Activated T-cell treated with anti-CD3 and anti-CD28 coated beads, Interleukin-2, amount 50 U/mL, for 24 hours (primary cell): ENCODE measurements at regions not wholly inside any gene's neighbourhood (a gene's known extent, or its start where the extent isn't known, plus 50 kb on each side); places are given as distances from the start of the nearest gene placed in this dataset.

Experiments used
- DNase-seq: peaks from one replicate; pipeline ENCODE4 v3.0.0-alpha.2; 2020
- H3K27ac Mint-ChIP-seq: 2 replicates; pipeline ENCODE4 v1.8.0; 2020; ENCODE audit warnings: mild to moderate bottlenecking, mixed read lengths
- H3K27me3 Mint-ChIP-seq: 2 replicates; pipeline ENCODE4 v1.8.0; 2020; ENCODE audit warnings: mixed read lengths
- H3K36me3 Mint-ChIP-seq: 2 replicates; pipeline ENCODE4 v1.8.0; 2020; ENCODE audit warnings: low read depth, mixed read lengths
- H3K4me1 Mint-ChIP-seq: 2 replicates; pipeline ENCODE4 v1.8.0; 2020; ENCODE audit warnings: low read depth, mixed read lengths
- H3K4me3 Mint-ChIP-seq: 2 replicates; pipeline ENCODE4 v1.8.0; 2020; ENCODE audit warnings: mild to moderate bottlenecking, moderate library complexity, mixed read lengths
- H3K9me3 Mint-ChIP-seq: 2 replicates; pipeline ENCODE4 v1.8.0; 2020; ENCODE audit warnings: mixed read lengths

- no peaks in the 10 kb centered on the region for H3K27me3 Mint-ChIP-seq
- no peak overlapping the region for H3K27ac Mint-ChIP-seq
- no peaks in the 10 kb centered on the region for H3K36me3 Mint-ChIP-seq
- peaks cover 21% of the 10 kb centered on the region for H3K9me3 Mint-ChIP-seq
- H3K4me3 Mint-ChIP-seq, result no peak overlapping the region
- no peaks in the 10 kb centered on the region for H3K4me1 Mint-ChIP-seq
- no peak for DNase-seq
These were observed 251.0 kb upstream of the MTPN start for GRCh38 chr7:136228171-136228570.

- H3K27me3 Mint-ChIP-seq, result no peaks in the 10 kb centered on the region
- no peak overlapping the region for H3K4me3 Mint-ChIP-seq
- peaks cover 3% of the 10 kb centered on the region for H3K36me3 Mint-ChIP-seq
- H3K27ac Mint-ChIP-seq, result no peak overlapping the region
- peaks cover 4% of the 10 kb centered on the region for H3K9me3 Mint-ChIP-seq
- no peaks in the 10 kb centered on the region for H3K4me1 Mint-ChIP-seq
- DNase-seq, result no peak
These were observed 237.2 kb upstream of the MTPN start for GRCh38 chr7:136214356-136214755.

GRCh38 chr7:136213012-136213411 lies 235.9 kb upstream of the MTPN start:
- no peak overlapping the region for H3K4me3 Mint-ChIP-seq
- no peak for DNase-seq
- H3K4me1 Mint-ChIP-seq, result no peaks in the 10 kb centered on the region
- H3K9me3 Mint-ChIP-seq, result peaks cover 3% of the 10 kb centered on the region
- no peaks in the 10 kb centered on the region for H3K27me3 Mint-ChIP-seq
- peaks cover 4% of the 10 kb centered on the region for H3K36me3 Mint-ChIP-seq
- no peak overlapping the region for H3K27ac Mint-ChIP-seq

- no peaks in the 10 kb centered on the region for H3K27me3 Mint-ChIP-seq
- peaks cover 7% of the 10 kb centered on the region for H3K36me3 Mint-ChIP-seq
- H3K4me3 Mint-ChIP-seq, result no peak overlapping the region
- H3K4me1 Mint-ChIP-seq, result no peaks in the 10 kb centered on the region
- DNase-seq, result no peak
- H3K9me3 Mint-ChIP-seq, result peaks cover under 1% of the 10 kb centered on the region
- no peak overlapping the region for H3K27ac Mint-ChIP-seq
These were observed 233.5 kb upstream of the MTPN start for GRCh38 chr7:136210664-136211063.

GRCh38 chr7:136210079-136210478 lies 232.9 kb upstream of the MTPN start:
- Mint-ChIP-seq H3K4me3 (no peak overlapping the region), H3K4me1 (no peaks in the 10 kb centered on the region), H3K27me3 (no peaks in the 10 kb centered on the region), H3K9me3 (no peaks in the 10 kb centered on the region), H3K36me3 (peaks cover 7% of the 10 kb centered on the region), H3K27ac (no peak overlapping the region)
- no peak for DNase-seq

- H3K36me3 Mint-ChIP-seq, result peaks cover 7% of the 10 kb centered on the region
- H3K27ac Mint-ChIP-seq, result no peak overlapping the region
- no peaks in the 10 kb centered on the region for H3K27me3 Mint-ChIP-seq
- no peaks in the 10 kb centered on the region for H3K9me3 Mint-ChIP-seq
- H3K4me3 Mint-ChIP-seq, result no peak overlapping the region
- no peak for DNase-seq
- no peaks in the 10 kb centered on the region for H3K4me1 Mint-ChIP-seq
These were observed 228.8 kb upstream of the MTPN start for GRCh38 chr7:136205956-136206355.

GRCh38 chr7:136198168-136198567 lies 221.0 kb upstream of the MTPN start:
- peaks cover 36% of the 10 kb centered on the region for H3K9me3 Mint-ChIP-seq
- no peaks in the 10 kb centered on the region for H3K27me3 Mint-ChIP-seq
- no peak overlapping the region for H3K4me3 Mint-ChIP-seq
- H3K27ac Mint-ChIP-seq, result no peak overlapping the region
- DNase-seq, result no peak
- H3K36me3 Mint-ChIP-seq, result no peaks in the 10 kb centered on the region
- H3K4me1 Mint-ChIP-seq, result no peaks in the 10 kb centered on the region

GRCh38 chr7:136194878-136195277 lies 217.7 kb upstream of the MTPN start:
- Mint-ChIP-seq H3K9me3 (peaks cover 35% of the 10 kb centered on the region), H3K36me3 (no peaks in the 10 kb centered on the region), H3K27ac (no peak overlapping the region), H3K4me1 (no peaks in the 10 kb centered on the region), H3K4me3 (no peak overlapping the region), H3K27me3 (no peaks in the 10 kb centered on the region)
- no peak for DNase-seq

- Mint-ChIP-seq H3K27ac (no peak overlapping the region), H3K36me3 (no peaks in the 10 kb centered on the region), H3K4me3 (no peak overlapping the region), H3K9me3 (peaks cover 25% of the 10 kb centered on the region), H3K27me3 (no peaks in the 10 kb centered on the region), H3K4me1 (no peaks in the 10 kb centered on the region)
- no peak for DNase-seq
These were observed 216.8 kb upstream of the MTPN start for GRCh38 chr7:136193940-136194339.

- no peak for DNase-seq
- H3K27me3 Mint-ChIP-seq, result no peaks in the 10 kb centered on the region
- H3K4me3 Mint-ChIP-seq, result no peak overlapping the region
- H3K27ac Mint-ChIP-seq, result no peak overlapping the region
- H3K4me1 Mint-ChIP-seq, result no peaks in the 10 kb centered on the region
- no peaks in the 10 kb centered on the region for H3K9me3 Mint-ChIP-seq
- H3K36me3 Mint-ChIP-seq, result no peaks in the 10 kb centered on the region
These were observed 212.4 kb upstream of the MTPN start for GRCh38 chr7:136189506-136189998.

- Mint-ChIP-seq H3K27ac (no peak overlapping the region), H3K36me3 (no peaks in the 10 kb centered on the region), H3K4me1 (no peaks in the 10 kb centered on the region), H3K4me3 (no peak overlapping the region), H3K27me3 (no peaks in the 10 kb centered on the region), H3K9me3 (no peaks in the 10 kb centered on the region)
- no peak for DNase-seq
These were observed 209.1 kb upstream of the MTPN start for GRCh38 chr7:136186281-136186680.

- no peaks in the 10 kb centered on the region for H3K27me3 Mint-ChIP-seq
- no peaks in the 10 kb centered on the region for H3K9me3 Mint-ChIP-seq
- H3K4me1 Mint-ChIP-seq, result peaks cover 2% of the 10 kb centered on the region
- H3K4me3 Mint-ChIP-seq, result no peak overlapping the region
- no peak overlapping the region for H3K27ac Mint-ChIP-seq
- no peak for DNase-seq
- H3K36me3 Mint-ChIP-seq, result no peaks in the 10 kb centered on the region
These were observed 207.6 kb upstream of the MTPN start for GRCh38 chr7:136184719-136185118.

- no peak for DNase-seq
- H3K27me3 Mint-ChIP-seq, result no peaks in the 10 kb centered on the region
- no peaks in the 10 kb centered on the region for H3K36me3 Mint-ChIP-seq
- no peak overlapping the region for H3K27ac Mint-ChIP-seq
- no peak overlapping the region for H3K4me3 Mint-ChIP-seq
- peaks cover 7% of the 10 kb centered on the region for H3K4me1 Mint-ChIP-seq
- H3K9me3 Mint-ChIP-seq, result no peaks in the 10 kb centered on the region
These were observed 206.8 kb upstream of the MTPN start for GRCh38 chr7:136183981-136184380.

- no peak for DNase-seq
- no peaks in the 10 kb centered on the region for H3K9me3 Mint-ChIP-seq
- no peak overlapping the region for H3K4me3 Mint-ChIP-seq
- H3K4me1 Mint-ChIP-seq, result peaks cover 8% of the 10 kb centered on the region
- H3K27ac Mint-ChIP-seq, result no peak overlapping the region
- no peaks in the 10 kb centered on the region for H3K27me3 Mint-ChIP-seq
- H3K36me3 Mint-ChIP-seq, result no peaks in the 10 kb centered on the region
These were observed 203.8 kb upstream of the MTPN start for GRCh38 chr7:136180984-136181383.

GRCh38 chr7:136179851-136180721 lies 202.9 kb upstream of the MTPN start:
- DNase-seq, result no peak
- no peaks in the 10 kb centered on the region for H3K9me3 Mint-ChIP-seq
- H3K27me3 Mint-ChIP-seq, result no peaks in the 10 kb centered on the region
- no peaks in the 10 kb centered on the region for H3K36me3 Mint-ChIP-seq
- H3K4me1 Mint-ChIP-seq, result peaks cover 8% of the 10 kb centered on the region
- no peak overlapping the region for H3K4me3 Mint-ChIP-seq
- H3K27ac Mint-ChIP-seq, result no peak overlapping the region
